Ectodermal cell (in vitro differentiated cells): ENCODE measurements at regions not wholly inside any gene's neighbourhood (a gene's known extent, or its start where the extent isn't known, plus 50 kb on each side); places are given as distances from the start of the nearest gene placed in this dataset.

Experiments
- H3K27ac ChIP-seq: 2 replicates; pipeline ENCODE4 v1.7.0; 2013; ENCODE audit warnings: mild to moderate bottlenecking, low read depth, low read length; ENCODE audit not compliant: insufficient read depth, poor library complexity, severe bottlenecking
- H3K27me3 ChIP-seq: 2 replicates; pipeline ENCODE4 v1.7.0; 2013; ENCODE audit warnings: mild to moderate bottlenecking, low read length; ENCODE audit not compliant: insufficient read depth, control insufficient read depth, poor library complexity, severe bottlenecking
- H3K36me3 ChIP-seq: one replicate; pipeline ENCODE4 v1.7.0; 2013; ENCODE audit warnings: low read length; ENCODE audit not compliant: control insufficient read depth, insufficient read depth
- H3K4me1 ChIP-seq: one replicate; pipeline ENCODE4 v1.7.0; 2013; ENCODE audit warnings: low read length; ENCODE audit not compliant: control insufficient read depth, insufficient read depth
- H3K4me3 ChIP-seq: 2 replicates; pipeline ENCODE4 v1.7.0; 2013; ENCODE audit warnings: low read depth, low read length, control low read depth; ENCODE audit not compliant: insufficient read depth
- H3K9me3 ChIP-seq: 2 replicates; pipeline ENCODE4 v1.7.0; 2013; ENCODE audit warnings: mild to moderate bottlenecking, low read length, moderate library complexity; ENCODE audit not compliant: control insufficient read depth
- WGBS, 2 experiments: methylation state at CpG; one replicate each; pipeline ENCODE4 v1.1.7; 2013; ENCODE audit warnings: missing lambda C conversion rate in 2 of 2; 5-methylcytosine and 5-hydroxymethylcytosine counted together

DNA sequence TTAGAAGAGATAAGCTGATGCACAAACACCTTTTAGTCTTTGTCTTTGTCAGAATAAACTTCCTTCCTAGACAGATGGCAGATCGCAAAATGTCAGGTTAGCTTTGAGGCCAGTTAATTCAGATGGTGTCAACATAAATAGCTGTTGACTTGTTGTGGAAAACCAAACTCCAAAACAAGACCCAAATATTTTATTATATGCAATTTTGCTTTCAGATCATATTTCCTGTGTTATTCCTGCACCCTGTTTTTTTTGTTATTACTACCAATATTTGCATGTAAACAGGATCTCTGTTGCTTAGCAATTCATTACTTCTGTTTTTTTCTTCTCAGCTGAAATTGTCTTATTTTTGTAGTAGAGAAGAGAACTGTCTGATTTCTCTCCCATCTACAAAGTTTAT is 316.0 kb downstream of the ETS1 start:
- Histone ChIP-seq H3K4me3 (no peak overlapping the region), H3K4me1 (no peaks in the 10 kb centered on the region), H3K27ac (no peak overlapping the region), H3K27me3 (no peaks in the 10 kb centered on the region), H3K36me3 (no peaks in the 10 kb centered on the region), H3K9me3 (no peaks in the 10 kb centered on the region)
- WGBS, 2 experiments = 88 to 100% methylated on average over 1 of the region's 1 CpG

DNA sequence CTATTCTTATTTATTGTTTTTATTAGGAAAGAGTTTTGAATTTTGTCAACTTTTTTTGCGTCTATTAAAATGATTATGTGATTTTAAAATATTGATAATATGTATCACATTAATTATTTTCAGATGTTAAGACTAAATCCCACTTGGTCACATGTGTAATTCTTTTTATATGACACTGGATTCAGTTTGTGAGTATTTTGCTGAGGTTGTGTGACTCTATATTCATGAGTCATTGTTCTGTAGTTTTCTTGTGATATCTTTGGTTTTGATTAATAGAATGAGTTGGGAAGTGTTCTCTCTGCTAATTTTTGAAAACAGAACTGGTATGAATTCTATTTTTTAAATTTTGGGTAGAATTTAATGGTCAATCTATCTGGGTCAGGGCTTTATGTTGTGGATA is 317.9 kb downstream of the ETS1 start:
- H3K27ac ChIP-seq = no peak overlapping the region
- WGBS, 2 experiments = no CpG with 5 or more reads among the region's 1 CpG
- H3K36me3 ChIP-seq = no peaks in the 10 kb centered on the region
- no peaks in the 10 kb centered on the region for H3K9me3 ChIP-seq
- no peaks in the 10 kb centered on the region for H3K27me3 ChIP-seq
- H3K4me3 ChIP-seq = no peak overlapping the region
- no peaks in the 10 kb centered on the region for H3K4me1 ChIP-seq

DNA sequence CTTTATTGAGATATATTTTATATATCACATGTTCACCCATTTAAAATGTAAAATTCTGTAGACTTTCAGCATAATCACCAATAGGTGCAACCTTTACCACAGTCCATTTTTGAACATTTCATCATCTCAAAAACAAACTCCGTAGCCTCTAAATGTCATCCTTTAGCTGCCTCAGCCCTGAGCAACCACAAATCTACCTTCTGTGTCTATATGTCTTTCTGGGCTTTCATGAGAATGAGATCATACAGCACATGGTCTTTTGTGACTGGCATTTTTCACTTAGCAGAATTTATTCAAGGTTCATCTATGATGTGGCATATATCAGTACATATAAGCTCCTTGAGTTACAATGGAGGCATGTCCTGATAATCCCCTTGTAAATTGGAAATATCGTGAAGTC is 320.5 kb downstream of the ETS1 start:
- Histone ChIP-seq H3K27me3 (no peaks in the 10 kb centered on the region), H3K4me1 (no peaks in the 10 kb centered on the region), H3K36me3 (no peaks in the 10 kb centered on the region), H3K9me3 (no peaks in the 10 kb centered on the region), H3K27ac (no peak overlapping the region), H3K4me3 (no peak overlapping the region)
- 90 to 91% methylated on average over 1 to 2 of the region's 2 CpGs for WGBS, 2 experiments

DNA sequence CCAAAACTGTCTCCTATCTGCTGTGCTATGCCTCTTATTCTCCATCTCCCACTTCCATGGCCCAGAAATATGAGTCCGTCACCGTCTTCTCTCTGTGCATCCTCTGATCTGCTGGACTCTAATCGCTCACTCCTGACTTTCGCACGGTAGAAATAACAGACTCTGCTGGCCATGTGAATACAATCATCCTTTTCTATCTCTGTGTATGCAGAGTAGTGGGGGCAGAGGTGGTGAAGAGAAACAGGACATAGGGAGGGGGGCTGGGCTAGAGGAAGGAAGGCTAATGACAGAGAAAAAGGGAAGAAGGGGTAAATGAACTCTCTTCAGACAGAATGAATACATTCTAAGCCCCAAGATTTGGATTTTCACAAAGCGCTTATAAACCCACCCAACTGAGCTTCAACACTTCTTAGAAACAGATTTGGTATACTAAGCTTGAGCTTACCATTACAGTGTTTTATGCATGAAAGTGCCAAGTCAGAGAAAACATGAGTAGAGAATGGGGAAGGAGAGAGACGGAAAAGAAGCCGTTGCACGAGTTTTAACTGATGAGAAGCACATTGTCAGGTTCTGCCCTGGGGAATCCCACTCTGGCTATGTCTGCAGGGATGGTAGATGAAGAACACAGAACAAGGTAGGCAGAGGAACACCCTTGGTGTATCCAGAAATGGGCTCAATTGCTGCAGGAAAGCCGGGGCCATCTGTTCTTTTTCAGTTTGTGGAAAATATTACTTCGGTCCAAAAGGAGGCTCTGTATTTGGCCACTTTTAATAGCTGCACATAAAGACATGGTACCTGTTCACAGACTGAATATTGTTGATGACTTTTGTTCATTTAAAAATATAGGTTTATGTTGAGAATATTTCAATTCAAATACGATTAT is 324.7 kb downstream of the ETS1 start:
- Histone ChIP-seq H3K36me3 (no peaks in the 10 kb centered on the region), H3K4me1 (no peaks in the 10 kb centered on the region), H3K9me3 (no peaks in the 10 kb centered on the region), H3K27ac (no peak overlapping the region), H3K4me3 (no peak overlapping the region), H3K27me3 (no peaks in the 10 kb centered on the region)
- 91 to 93% methylated on average over 11 of the region's 12 CpGs for WGBS, 2 experiments

DNA sequence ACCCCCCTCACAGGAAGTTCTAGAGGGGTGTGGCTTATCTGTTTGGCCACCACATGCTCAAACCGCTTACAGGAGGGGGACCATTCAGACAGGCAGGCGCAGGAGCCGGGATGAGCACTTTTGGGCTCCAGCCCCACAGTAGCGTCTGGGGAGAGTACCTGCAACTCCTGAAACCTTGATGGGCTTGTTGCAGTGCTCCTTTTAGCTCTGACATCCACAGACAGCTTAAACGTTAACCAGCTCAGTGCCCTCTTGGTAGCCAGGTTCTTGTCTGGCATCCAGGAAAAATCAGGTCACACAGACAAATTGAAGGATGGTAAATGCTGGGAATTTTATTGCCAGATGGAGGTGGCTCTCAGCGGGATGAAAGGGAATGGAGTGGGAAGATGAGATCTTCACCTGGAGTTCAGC is 326.3 kb downstream of the ETS1 start:
- Histone ChIP-seq H3K9me3 (no peaks in the 10 kb centered on the region), H3K4me1 (no peaks in the 10 kb centered on the region), H3K27me3 (no peaks in the 10 kb centered on the region), H3K27ac (no peak overlapping the region), H3K4me3 (no peak overlapping the region), H3K36me3 (no peaks in the 10 kb centered on the region)
- 76 to 80% methylated on average over 6 of the region's 6 CpGs for WGBS, 2 experiments

DNA sequence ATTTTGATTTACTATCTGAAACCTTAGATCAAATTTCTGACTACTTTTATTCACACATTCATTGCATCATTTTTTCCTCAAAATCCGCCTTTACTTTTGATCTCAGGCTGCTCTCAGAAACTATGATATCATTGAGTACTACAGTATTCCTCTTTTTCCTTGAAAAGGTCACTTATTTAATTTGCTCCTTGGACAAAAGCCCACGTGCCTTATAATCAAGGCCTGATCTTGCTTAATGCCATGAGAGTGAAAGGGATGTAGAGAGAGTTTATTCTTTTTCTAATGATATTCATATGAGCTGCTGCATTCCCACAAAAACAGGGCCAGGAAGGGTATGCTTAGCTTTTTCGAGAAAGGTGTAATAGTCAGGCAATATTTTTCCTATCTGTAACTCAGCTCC is 327.0 kb downstream of the ETS1 start:
- H3K4me1 ChIP-seq = no peaks in the 10 kb centered on the region
- H3K9me3 ChIP-seq = no peaks in the 10 kb centered on the region
- no peaks in the 10 kb centered on the region for H3K36me3 ChIP-seq
- no peak overlapping the region for H3K27ac ChIP-seq
- H3K4me3 ChIP-seq = no peak overlapping the region
- no peaks in the 10 kb centered on the region for H3K27me3 ChIP-seq
- WGBS, 2 experiments = 87 to 91% methylated on average over 3 of the region's 3 CpGs

DNA sequence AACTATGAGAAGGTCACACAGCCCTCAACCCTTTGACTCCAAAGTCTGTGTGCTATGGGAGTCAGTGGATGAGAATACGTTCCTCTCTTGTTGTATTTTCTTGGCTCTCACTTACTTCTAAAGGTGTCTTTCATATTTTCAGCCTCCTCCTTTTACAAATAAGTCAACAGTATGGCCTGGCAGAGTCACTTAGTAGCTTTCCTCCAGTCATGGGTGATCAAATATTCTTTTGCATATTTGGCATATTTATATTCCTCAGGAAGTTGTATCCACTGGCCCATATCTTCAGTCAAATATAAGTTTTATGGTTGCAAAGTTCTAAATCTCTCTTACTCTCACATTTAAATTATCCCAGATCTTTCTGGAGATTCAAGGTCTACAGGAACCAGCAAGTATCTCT is 327.5 kb downstream of the ETS1 start:
- WGBS, 2 experiments = 88 to 90% methylated on average over 1 of the region's 1 CpG
- H3K4me3 ChIP-seq = no peak overlapping the region
- H3K27ac ChIP-seq = no peak overlapping the region

DNA sequence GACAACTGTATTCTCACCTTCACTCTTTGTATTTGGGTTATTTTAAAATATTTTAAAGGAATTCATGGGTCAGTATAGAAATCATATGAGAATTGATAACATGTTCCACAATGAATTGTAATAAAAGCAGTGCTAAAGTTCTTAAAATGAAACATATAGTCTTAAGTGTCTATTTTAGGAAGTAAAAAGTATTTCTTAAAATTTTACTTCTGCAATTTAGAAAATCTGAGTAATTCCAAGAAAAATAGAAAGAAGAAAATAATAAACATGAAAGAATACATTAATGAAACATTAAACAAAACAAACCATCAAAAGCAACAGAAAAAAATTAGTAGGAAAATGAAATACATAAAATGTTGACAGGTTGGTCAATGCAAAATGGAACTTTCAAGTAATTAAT is 332.4 kb downstream of the ETS1 start:
- no peaks in the 10 kb centered on the region for H3K9me3 ChIP-seq
- H3K27ac ChIP-seq = no peak overlapping the region
- H3K4me3 ChIP-seq = no peak overlapping the region
- no peaks in the 10 kb centered on the region for H3K36me3 ChIP-seq
- no peaks in the 10 kb centered on the region for H3K27me3 ChIP-seq
- H3K4me1 ChIP-seq = no peaks in the 10 kb centered on the region

More for the DNA sequence above, 327.5 kb downstream of the ETS1 start:
- H3K36me3 ChIP-seq = no peaks in the 10 kb centered on the region
- H3K9me3 ChIP-seq = no peaks in the 10 kb centered on the region
- H3K27me3 ChIP-seq = no peaks in the 10 kb centered on the region
- no peaks in the 10 kb centered on the region for H3K4me1 ChIP-seq

DNA sequence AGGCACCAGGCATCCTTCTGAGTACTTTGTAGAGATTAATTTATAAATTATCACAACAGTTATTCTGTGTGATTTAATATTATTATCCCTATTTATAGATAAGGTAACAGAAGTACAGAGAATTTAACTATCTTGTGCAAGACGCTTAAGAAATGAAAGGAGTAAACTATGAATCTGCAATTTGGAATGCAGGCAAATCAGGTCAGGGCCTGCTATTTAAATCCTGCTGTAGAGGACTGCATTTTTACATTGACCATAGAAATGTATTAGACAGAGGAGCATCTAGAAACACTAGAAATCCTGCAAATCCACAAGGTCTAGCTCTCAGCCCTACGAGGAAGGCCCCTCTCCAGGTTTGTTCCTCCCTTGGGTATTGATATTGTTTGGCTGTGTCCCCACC is 336.2 kb downstream of the ETS1 start:
- no peak overlapping the region for H3K27ac ChIP-seq
- H3K4me1 ChIP-seq = no peaks in the 10 kb centered on the region
- no peaks in the 10 kb centered on the region for H3K36me3 ChIP-seq
- H3K9me3 ChIP-seq = no peaks in the 10 kb centered on the region
- no peaks in the 10 kb centered on the region for H3K27me3 ChIP-seq
- 80 to 88% methylated on average over 1 to 2 of the region's 2 CpGs for WGBS, 2 experiments
- no peak overlapping the region for H3K4me3 ChIP-seq

DNA sequence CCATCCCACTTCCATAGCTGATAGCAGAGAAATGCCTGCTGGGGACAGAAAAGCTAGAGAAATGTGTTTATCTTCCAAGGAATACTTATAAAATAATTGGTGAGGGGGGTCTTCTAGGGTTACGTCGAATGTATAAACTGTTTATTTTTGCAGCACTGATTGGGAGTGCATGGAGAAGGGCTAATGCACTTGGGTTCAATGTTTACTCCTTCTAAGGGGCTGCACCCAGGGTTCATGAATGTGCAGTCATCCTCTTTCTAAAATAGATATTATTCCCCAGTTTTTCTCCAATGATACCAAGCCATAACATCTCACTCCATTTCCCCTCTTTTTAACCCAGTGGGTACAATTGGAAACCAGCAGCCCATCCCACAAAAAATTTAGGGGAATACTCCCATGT is 336.9 kb downstream of the ETS1 start:
- WGBS, 2 experiments = 91 to 100% methylated on average over 2 of the region's 2 CpGs
- no peaks in the 10 kb centered on the region for H3K9me3 ChIP-seq
- H3K27me3 ChIP-seq = no peaks in the 10 kb centered on the region

More for the DNA sequence above, 336.9 kb downstream of the ETS1 start:
- no peak overlapping the region for H3K27ac ChIP-seq
- H3K36me3 ChIP-seq = no peaks in the 10 kb centered on the region
- H3K4me1 ChIP-seq = no peaks in the 10 kb centered on the region
- H3K4me3 ChIP-seq = no peak overlapping the region
